ENCODE measurements at regions not wholly inside any gene's neighbourhood (a gene's known extent, or its start where the extent isn't known, plus 50 kb on each side); places are given as distances from the start of the nearest gene placed in this dataset.

- in situ Hi-C loops (cut with HindIII; ENCODE audit: low sequenced_read_pairs) = no loop called here
- no peak for DNase-seq (ENCODE audit: low read depth, low spot score)
- no peak for TF ChIP-seq CTCF (IDR thresholded peaks at IDR 0.05; ENCODE audit: low read depth, low read length)
- no peak overlapping the region for H3K4me3 ChIP-seq (ENCODE audit: low read depth, low read length)
Measured at GRCh38 chr1:162952956-162953355, 92.0 kb upstream of the CCDC190 start.

GRCh38 chr1:162951553-162952315 lies 90.8 kb upstream of the CCDC190 start:
- no peak for TF ChIP-seq CTCF (IDR thresholded peaks at IDR 0.05; ENCODE audit: low read depth, low read length)
- in situ Hi-C loops (cut with HindIII; ENCODE audit: low sequenced_read_pairs) = no loop called here
- no peak for DNase-seq (ENCODE audit: low read depth, low spot score)
- no peak overlapping the region for H3K4me3 ChIP-seq (ENCODE audit: low read depth, low read length)

GRCh38 chr1:162950187-162950586 lies 89.2 kb upstream of the CCDC190 start:
- H3K4me3 ChIP-seq (ENCODE audit: low read depth, low read length) = no peak overlapping the region
- in situ Hi-C loops (cut with HindIII; ENCODE audit: low sequenced_read_pairs) = no loop called here
- no peak for DNase-seq (ENCODE audit: low read depth, low spot score)
- no peak for TF ChIP-seq CTCF (IDR thresholded peaks at IDR 0.05; ENCODE audit: low read depth, low read length)

GRCh38 chr1:162946701-162947100 lies 85.7 kb upstream of the CCDC190 start:
- in situ Hi-C loops (cut with HindIII; ENCODE audit: low sequenced_read_pairs) = no loop called here
- no peak overlapping the region for H3K4me3 ChIP-seq (ENCODE audit: low read depth, low read length)
- peak; percentile 37 for DNase-seq (ENCODE audit: low read depth, low spot score)
- no peak for TF ChIP-seq CTCF (IDR thresholded peaks at IDR 0.05; ENCODE audit: low read depth, low read length)

GRCh38 chr1:162944974-162945674 lies 84.1 kb upstream of the CCDC190 start:
- DNase-seq (ENCODE audit: low read depth, low spot score) = no peak
- TF ChIP-seq CTCF (IDR thresholded peaks at IDR 0.05; ENCODE audit: low read depth, low read length) = no peak
- in situ Hi-C loops (cut with HindIII; ENCODE audit: low sequenced_read_pairs) = no loop called here
- no peak overlapping the region for H3K4me3 ChIP-seq (ENCODE audit: low read depth, low read length)

- no peak overlapping the region for H3K4me3 ChIP-seq (ENCODE audit: low read depth, low read length)
- DNase-seq (ENCODE audit: low read depth, low spot score) = peak; percentile 83
- no peak for TF ChIP-seq CTCF (IDR thresholded peaks at IDR 0.05; ENCODE audit: low read depth, low read length)
- in situ Hi-C loops (cut with HindIII; ENCODE audit: low sequenced_read_pairs) = no loop called here
Measured at GRCh38 chr1:162943622-162944021, 82.6 kb upstream of the CCDC190 start.
